Small intestine (tissue), 7 donors: ENCODE measurements at regions not wholly inside any gene's neighbourhood (a gene's known extent, or its start where the extent isn't known, plus 50 kb on each side); places are given as distances from the start of the nearest gene placed in this dataset.

ENCODE experiments used
- DNase-seq, 2 donors: peaks; one replicate each; pipeline versions ENCODE4 v3.0.0 to v3.0.0-alpha.2; 2013
- FAIRE-seq: peaks from 2 replicates; lab custom pipeline; 2012; peaks lifted over from hg19 to GRCh38; lab: Jason Lieb, UNC
- H3K27ac ChIP-seq, 3 donors: one replicate each; pipeline ENCODE4 v1.5.1; 2013; ENCODE audit warnings: low read length in 2 of 3, mild to moderate bottlenecking in 2 of 3, control low read depth in 1 of 3, inconsistent platforms in 1 of 3, low read depth in 1 of 3, moderate library complexity in 1 of 3
- H3K27me3 ChIP-seq, 3 donors: one replicate each; pipeline ENCODE4 v1.6.1; 2013; ENCODE audit warnings: low read length in 3 of 3, inconsistent platforms in 1 of 3; ENCODE audit not compliant: control insufficient read depth in 3 of 3, insufficient read depth in 3 of 3
- H3K36me3 ChIP-seq, 3 donors: one replicate each; pipeline ENCODE4 v1.6.1; 2013; ENCODE audit warnings: low read length in 3 of 3, inconsistent platforms in 1 of 3, low read depth in 1 of 3, mild to moderate bottlenecking in 1 of 3, moderate library complexity in 1 of 3; ENCODE audit not compliant: control insufficient read depth in 3 of 3, insufficient read depth in 2 of 3
- H3K4me1 ChIP-seq, 3 donors: one replicate each; pipeline ENCODE4 v1.6.1; 2013; ENCODE audit warnings: low read length in 2 of 3, inconsistent platforms in 1 of 3, low read depth in 1 of 3, mild to moderate bottlenecking in 1 of 3, moderate library complexity in 1 of 3; ENCODE audit not compliant: control insufficient read depth in 3 of 3, insufficient read depth in 2 of 3
- H3K4me3 ChIP-seq, 3 donors: one replicate each; pipeline ENCODE4 v1.5.1; 2013; ENCODE audit warnings: low read length in 3 of 3, control low read depth in 1 of 3, inconsistent platforms in 1 of 3, low read depth in 1 of 3, mild to moderate bottlenecking in 1 of 3, moderate library complexity in 1 of 3
- H3K9me3 ChIP-seq, 2 donors: one replicate each; pipeline ENCODE4 v1.6.1; 2013; ENCODE audit warnings: low read depth in 1 of 2, low read length in 1 of 2; ENCODE audit not compliant: control insufficient read depth in 2 of 2, insufficient read depth in 1 of 2
- WGBS, 3 donors: extraction: QIAGEN DNeasy Blood & Tissue Kit; methylation state at CpG; one replicate each; pipeline ENCODE4 v1.1.7; 2013; 5-methylcytosine and 5-hydroxymethylcytosine counted together
- donor health status: healthy with polysubstance abuse.
- donor health status: control.
- donor health status: control.
- donor health status: Bipolar disorder and iron deficiency.
- donor health status: healthy.

DNA sequence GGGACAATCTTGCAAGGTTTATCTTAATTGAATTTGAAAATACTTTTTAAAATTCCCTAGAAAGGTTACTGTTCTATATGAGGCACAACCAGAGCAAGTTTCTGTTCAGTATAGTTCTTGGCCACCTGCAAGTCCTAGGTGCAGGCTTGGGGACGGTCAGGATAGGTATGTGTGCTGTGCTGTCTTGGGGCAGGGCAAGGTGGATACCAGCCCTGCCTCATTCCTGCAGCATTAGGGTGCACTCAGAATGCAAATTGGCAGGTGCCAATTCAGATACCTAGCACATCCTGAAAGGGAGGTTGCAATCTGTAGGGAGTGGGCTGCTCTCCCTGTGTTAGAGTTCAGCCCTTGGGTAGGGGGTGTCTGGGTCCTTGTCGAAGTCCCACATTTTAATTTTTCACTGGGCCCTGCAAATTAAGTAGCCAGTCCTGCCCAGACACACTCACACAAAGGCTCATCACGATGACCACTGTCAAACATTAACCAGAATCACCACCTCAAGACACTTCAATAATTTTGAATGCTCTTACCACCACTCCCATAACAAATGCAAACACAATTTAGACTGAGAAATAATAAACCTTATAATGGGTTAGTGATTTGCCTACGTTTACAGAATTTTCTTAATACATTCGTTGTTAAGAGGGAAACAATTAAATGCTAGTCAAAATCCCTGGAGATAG is 838.0 kb upstream of the NR2F2 start:
- DNase-seq (peak in 1 of 2 donors; percentile 16), FAIRE-seq (no peak)
- no peaks in the 10 kb centered on the region for H3K36me3 ChIP-seq
- no peak overlapping the region for H3K27ac ChIP-seq
- H3K4me1 ChIP-seq = no peaks in the 10 kb centered on the region
- 29 to 66% (median 34%) methylated on average over 5 of the region's 5 CpGs for WGBS, 3 donors
- H3K27me3 ChIP-seq = no peaks in the 10 kb centered on the region
- H3K9me3 ChIP-seq = no peaks in the 10 kb centered on the region
- no peak overlapping the region for H3K4me3 ChIP-seq

DNA sequence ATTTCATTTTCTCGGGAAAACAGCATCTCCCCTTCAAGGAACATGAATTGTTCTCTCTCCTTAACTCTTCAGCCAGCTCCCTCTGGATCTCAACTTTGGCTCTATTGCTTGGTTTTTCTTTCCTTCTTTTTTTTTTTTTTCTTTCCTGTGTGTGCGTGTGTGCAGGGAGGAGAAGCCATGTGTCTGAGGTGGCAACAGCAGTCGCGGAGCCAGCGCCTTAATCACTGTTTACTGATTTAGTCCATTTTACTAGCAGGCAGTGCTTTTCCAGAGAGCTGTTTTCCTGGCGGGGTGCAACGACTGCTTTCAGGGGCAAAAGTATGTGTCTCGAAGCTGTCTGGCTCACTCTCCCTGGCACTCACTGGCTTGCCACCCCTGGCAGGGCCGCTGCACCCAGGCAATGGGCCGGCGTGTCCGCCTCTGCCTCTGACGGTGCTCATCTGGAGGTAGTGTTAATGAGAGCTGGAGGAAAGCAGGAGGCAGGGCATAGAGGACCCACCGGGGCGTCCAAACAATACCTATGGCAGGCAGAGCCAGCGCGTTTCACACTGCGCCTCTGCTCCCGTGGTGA is 835.4 kb upstream of the NR2F2 start:
- Histone ChIP-seq H3K9me3 (no peaks in the 10 kb centered on the region), H3K4me1 (no peaks in the 10 kb centered on the region), H3K27ac (no peak overlapping the region), H3K4me3 (no peak overlapping the region), H3K36me3 (no peaks in the 10 kb centered on the region), H3K27me3 (no peaks in the 10 kb centered on the region)
- FAIRE-seq (no peak), DNase-seq (no peak)
- 46 to 56% (median 54%) methylated on average over 19 of the region's 19 CpGs for WGBS, 3 donors

DNA sequence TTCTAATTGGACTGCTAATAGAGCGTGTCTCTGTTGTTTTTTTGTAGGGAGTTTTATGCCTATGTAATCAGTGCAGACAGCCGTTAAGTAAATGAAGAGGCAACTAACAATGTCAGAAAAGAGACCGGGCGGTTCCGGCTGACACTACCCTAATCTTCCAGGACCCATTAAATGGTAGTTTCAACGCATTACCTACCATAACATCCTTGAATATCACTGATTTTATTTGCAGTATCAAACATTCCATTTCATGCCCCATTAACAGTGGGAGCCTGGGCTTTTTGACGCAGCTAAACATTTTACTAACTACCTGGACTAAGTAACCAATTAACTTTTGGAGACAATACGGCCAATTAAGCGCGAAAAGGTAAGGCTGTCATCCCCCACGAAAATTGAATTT is 832.9 kb upstream of the NR2F2 start:
- WGBS, 3 donors = 83 to 91% (median 87%) methylated on average over 11 of the region's 11 CpGs
- Histone ChIP-seq H3K4me1 (no peaks in the 10 kb centered on the region), H3K27ac (no peak overlapping the region), H3K9me3 (no peaks in the 10 kb centered on the region), H3K36me3 (no peaks in the 10 kb centered on the region), H3K4me3 (no peak overlapping the region), H3K27me3 (no peaks in the 10 kb centered on the region)
- FAIRE-seq (no peak), DNase-seq (no peak)

GRCh38 chr15:95498961-95499360 is 831.5 kb upstream of the NR2F2 start:
- FAIRE-seq (no peak), DNase-seq (no peak)
- Histone ChIP-seq H3K27me3 (no peaks in the 10 kb centered on the region), H3K36me3 (no peaks in the 10 kb centered on the region), H3K9me3 (no peaks in the 10 kb centered on the region), H3K27ac (no peak overlapping the region), H3K4me1 (no peaks in the 10 kb centered on the region), H3K4me3 (no peak overlapping the region)

- no peak for DNase-seq
- 63 to 75% (median 68%) methylated on average over 3 of the region's 3 CpGs for WGBS, 3 donors
Measured at GRCh38 chr15:95499397-95499796, 831.1 kb upstream of the NR2F2 start.

DNA sequence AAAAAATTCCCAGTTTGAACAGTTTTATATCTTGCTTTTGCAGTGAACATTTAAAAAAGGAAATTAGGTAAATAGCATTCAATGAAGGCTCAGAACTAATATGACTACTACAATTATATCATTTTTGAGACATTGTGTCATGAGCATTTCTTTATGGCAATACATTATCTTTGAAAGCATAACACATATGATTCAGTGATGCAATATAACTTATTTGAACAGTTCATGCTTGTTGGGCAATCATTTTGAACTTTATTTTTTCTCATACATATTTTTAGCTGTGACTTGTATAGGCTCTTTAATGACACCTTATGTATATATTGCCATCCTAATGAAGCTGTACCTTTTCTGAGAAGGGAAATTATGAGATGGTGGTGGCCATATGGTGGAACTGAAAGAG is 828.6 kb upstream of the NR2F2 start:
- Histone ChIP-seq H3K36me3 (no peaks in the 10 kb centered on the region), H3K9me3 (no peaks in the 10 kb centered on the region), H3K27me3 (no peaks in the 10 kb centered on the region), H3K27ac (no peak overlapping the region), H3K4me1 (no peaks in the 10 kb centered on the region), H3K4me3 (no peak overlapping the region)
- FAIRE-seq (no peak), DNase-seq (no peak)

More at GRCh38 chr15:95499397-95499796, 831.1 kb upstream of the NR2F2 start:
- H3K27me3 ChIP-seq = no peaks in the 10 kb centered on the region
- H3K4me3 ChIP-seq = no peak overlapping the region
- no peak for FAIRE-seq
- no peaks in the 10 kb centered on the region for H3K36me3 ChIP-seq
- H3K4me1 ChIP-seq = no peaks in the 10 kb centered on the region
- H3K27ac ChIP-seq = no peak overlapping the region
- no peaks in the 10 kb centered on the region for H3K9me3 ChIP-seq

- no peak overlapping the region for H3K4me3 ChIP-seq
- H3K9me3 ChIP-seq = no peaks in the 10 kb centered on the region
- no peak for DNase-seq
- no peak for FAIRE-seq
- no peaks in the 10 kb centered on the region for H3K27me3 ChIP-seq
- no peak overlapping the region for H3K27ac ChIP-seq
- no peaks in the 10 kb centered on the region for H3K36me3 ChIP-seq
- WGBS, 3 donors = 47 to 79% (median 53%) methylated on average over 2 of the region's 2 CpGs
- no peaks in the 10 kb centered on the region for H3K4me1 ChIP-seq
Measured at GRCh38 chr15:95503107-95503506, 827.4 kb upstream of the NR2F2 start.

- Histone ChIP-seq H3K36me3 (no peaks in the 10 kb centered on the region), H3K4me3 (no peak overlapping the region), H3K4me1 (no peaks in the 10 kb centered on the region), H3K9me3 (no peaks in the 10 kb centered on the region), H3K27me3 (no peaks in the 10 kb centered on the region), H3K27ac (no peak overlapping the region)
- 80 to 88% (median 84%) methylated on average over 3 of the region's 3 CpGs for WGBS, 3 donors
- FAIRE-seq = no peak
- DNase-seq = no peak
Measured at GRCh38 chr15:95503640-95504225, 826.8 kb upstream of the NR2F2 start.
